ENCODE measurements at regions not wholly inside any gene's neighbourhood (a gene's known extent, or its start where the extent isn't known, plus 50 kb on each side); places are given as distances from the start of the nearest gene placed in this dataset.

- TF ChIP-seq CTCF (IDR thresholded peaks at IDR 0.05 in 4 of 5, conservative IDR thresholded peaks at IDR 0.05 in 1 of 5) (no peak), POLR2A (IDR thresholded peaks at IDR 0.05) (no peak)
Observed at GRCh38 chr7:35379481-35379880, 125.6 kb upstream of the TBX20 start.

Measured in gastrocnemius medialis (tissue), 4 donors.